Spleen (tissue), 7 donors: ENCODE measurements at regions not wholly inside any gene's neighbourhood (a gene's known extent, or its start where the extent isn't known, plus 50 kb on each side); places are given as distances from the start of the nearest gene placed in this dataset.

ENCODE experiments used
- POLR2A ChIP-seq, 3 donors: fragments of 450-650 bp; IDR thresholded peaks; one replicate each; pipeline ENCODE4 v1.5.1; 2017; ENCODE audit warnings: antibody characterized with exemption in 3 of 3, mild to moderate bottlenecking in 1 of 3
- TF ChIP-seq, protein P1 (sequence below), 11 experiments: fragments of 200-600 bp in 7 of 11; fragments of 450-650 bp in 4 of 11; sonication (generic) in 4 of 11; IDR thresholded peaks in 8 of 11; conservative IDR thresholded peaks in 3 of 11; 1 replicate in 7 of 11; 2 replicates in 4 of 11; pipeline versions ENCODE4 v1.4.0 to v1.8.0; 2016 to 2021; ENCODE audit warnings: antibody characterized with exemption in 11 of 11, inconsistent platforms in 4 of 11, mild to moderate bottlenecking in 1 of 11
- donor health status: DM: no; HTN: no; CAD: no; lungs with moderate emphysema.
- donor health status: DM: no; HTN: no; CAD: no.
- donor health status: DM: no; HTN: no; CAD: no.

DNA sequence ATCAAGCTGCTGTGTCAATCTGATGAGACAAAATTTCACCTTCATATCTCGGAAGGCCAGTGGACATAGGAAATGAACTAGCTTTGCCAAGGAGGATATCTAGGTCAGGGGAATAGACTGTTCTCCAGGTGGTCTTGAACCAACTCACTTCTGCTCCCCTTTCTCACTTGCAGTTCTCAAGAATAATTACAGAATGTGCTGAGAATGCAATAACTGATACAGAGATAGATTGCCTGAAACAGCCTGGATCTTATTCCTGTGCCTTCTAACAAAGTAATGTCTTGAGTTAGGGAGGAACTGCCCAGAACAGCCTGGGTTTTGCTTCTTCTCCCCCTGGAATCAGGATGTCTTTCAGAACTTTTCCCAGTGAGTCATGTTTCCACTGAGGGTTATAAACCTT is 636.7 kb downstream of the KCNT2 start:
- TF ChIP-seq, protein P1, sequence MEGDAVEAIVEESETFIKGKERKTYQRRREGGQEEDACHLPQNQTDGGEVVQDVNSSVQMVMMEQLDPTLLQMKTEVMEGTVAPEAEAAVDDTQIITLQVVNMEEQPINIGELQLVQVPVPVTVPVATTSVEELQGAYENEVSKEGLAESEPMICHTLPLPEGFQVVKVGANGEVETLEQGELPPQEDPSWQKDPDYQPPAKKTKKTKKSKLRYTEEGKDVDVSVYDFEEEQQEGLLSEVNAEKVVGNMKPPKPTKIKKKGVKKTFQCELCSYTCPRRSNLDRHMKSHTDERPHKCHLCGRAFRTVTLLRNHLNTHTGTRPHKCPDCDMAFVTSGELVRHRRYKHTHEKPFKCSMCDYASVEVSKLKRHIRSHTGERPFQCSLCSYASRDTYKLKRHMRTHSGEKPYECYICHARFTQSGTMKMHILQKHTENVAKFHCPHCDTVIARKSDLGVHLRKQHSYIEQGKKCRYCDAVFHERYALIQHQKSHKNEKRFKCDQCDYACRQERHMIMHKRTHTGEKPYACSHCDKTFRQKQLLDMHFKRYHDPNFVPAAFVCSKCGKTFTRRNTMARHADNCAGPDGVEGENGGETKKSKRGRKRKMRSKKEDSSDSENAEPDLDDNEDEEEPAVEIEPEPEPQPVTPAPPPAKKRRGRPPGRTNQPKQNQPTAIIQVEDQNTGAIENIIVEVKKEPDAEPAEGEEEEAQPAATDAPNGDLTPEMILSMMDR (IDR thresholded peaks at IDR 0.05 in 8 of 11, conservative IDR thresholded peaks at IDR 0.05 in 3 of 11), result no peak
- TF ChIP-seq POLR2A (IDR thresholded peaks at IDR 0.05), result no peak
